ENCODE measurements at regions not wholly inside any gene's neighbourhood (a gene's known extent, or its start where the extent isn't known, plus 50 kb on each side); places are given as distances from the start of the nearest gene placed in this dataset.
A peak's percentile ranks its signal among the peaks of the same experiment; 100 is the strongest.
"Not testable (repeated sequence)": the region's sequence is repeated elsewhere in the genome, so short reads cannot be mapped to it uniquely, and the experiment has no call there.

DNA sequence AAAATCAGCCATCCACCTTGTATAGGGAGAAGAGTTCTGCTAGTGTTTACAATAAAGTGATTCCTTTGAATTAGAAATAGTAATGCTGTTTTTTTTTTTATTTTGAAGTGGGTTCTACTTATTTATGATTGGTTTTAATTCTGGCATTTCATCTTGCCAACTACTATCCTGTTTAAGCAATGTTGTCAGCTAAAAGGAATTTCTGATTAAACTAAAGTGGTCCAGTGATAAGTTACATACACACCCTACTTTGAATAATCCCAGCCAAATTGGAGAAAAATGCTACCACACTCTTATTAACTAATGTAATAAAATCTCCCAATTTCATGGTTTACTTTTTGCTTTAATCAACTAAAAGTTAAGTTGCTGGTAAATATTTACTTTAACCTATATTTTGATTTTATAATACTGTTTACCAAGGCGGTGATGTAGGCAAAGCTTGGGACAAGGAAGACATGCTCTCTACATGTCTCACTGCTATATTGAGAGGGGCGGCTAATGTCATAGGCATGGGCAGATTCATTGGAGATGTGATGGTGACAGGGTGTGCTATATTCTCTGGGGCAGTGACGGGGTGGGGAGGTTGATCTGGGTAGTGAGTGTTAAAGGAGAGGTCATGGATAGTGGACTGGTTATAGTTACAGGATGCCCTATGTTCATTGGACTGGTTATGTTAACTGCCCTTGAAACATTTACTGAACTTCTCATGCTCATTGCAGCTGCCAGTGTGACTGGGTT, 85.8 kb upstream of the PLAAT1 start:
- H2BK20ac ChIP-seq (ENCODE audit: low read length); H3K4ac ChIP-seq (replicated peaks; ENCODE audit: insufficient read length, low read depth, low read length); H2BK120ac ChIP-seq (replicated peaks; ENCODE audit: low read depth, low read length); H4K8ac ChIP-seq (ENCODE audit: extremely low read depth, insufficient read depth, low read length); H3K79me2 ChIP-seq (ENCODE audit: control insufficient read depth in 1 of 2, insufficient read depth in 2 of 2, low read length in 2 of 2); H2AFZ ChIP-seq (ENCODE audit: low read length); H2BK5ac ChIP-seq (ENCODE audit: low read depth, low read length); H3K27me3 ChIP-seq (replicated peaks in 1 of 4; ENCODE audit: control insufficient read depth in 3 of 4, extremely low read depth in 1 of 4, insufficient read depth in 3 of 4, low read length in 3 of 4); H3K79me1 ChIP-seq (ENCODE audit: low read depth, low read length); H3K36me3 ChIP-seq (ENCODE audit: control insufficient read depth in 2 of 4, insufficient read depth in 4 of 4, low read length in 3 of 4); H3K9ac ChIP-seq (replicated peaks in 1 of 4; ENCODE audit: extremely low read depth in 1 of 4, low read depth in 3 of 4, low read length in 3 of 4); H3K56ac ChIP-seq (replicated peaks; ENCODE audit: insufficient read length, low read depth, low read length); H3K23me2 ChIP-seq (ENCODE audit: low read depth, low read length); H2AK5ac ChIP-seq (ENCODE audit: low read depth, low read length); H3K18ac ChIP-seq (ENCODE audit: extremely low read depth, low read length); DNase-seq (ENCODE audit: low read depth in 1 of 2, low spot score in 2 of 2); H3K4me1 ChIP-seq (replicated peaks in 1 of 4; ENCODE audit: control insufficient read depth in 3 of 4, insufficient read depth in 4 of 4, low read length in 3 of 4); H3K4me3 ChIP-seq (ENCODE audit: extremely low read depth in 1 of 4, insufficient read depth in 2 of 4, low read depth in 3 of 4, low read length in 4 of 4); H4K20me1 ChIP-seq (replicated peaks in 1 of 2; ENCODE audit: control insufficient read depth in 1 of 2, insufficient read depth in 2 of 2, low read length in 2 of 2); H3K27ac ChIP-seq (ENCODE audit: low read depth, low read length); H3K4me2 ChIP-seq (ENCODE audit: insufficient read depth in 1 of 2, low read depth in 2 of 2, low read length in 2 of 2); H3K9me3 ChIP-seq (ENCODE audit: insufficient read depth in 2 of 2, low read depth in 1 of 2, low read length in 1 of 2); H4K5ac ChIP-seq (ENCODE audit: insufficient read length, low read depth, low read length); H3K23ac ChIP-seq (ENCODE audit: insufficient read length); H4K91ac ChIP-seq (replicated peaks; ENCODE audit: insufficient read length, low read length); H2BK15ac ChIP-seq (ENCODE audit: low read length); H3K14ac ChIP-seq (ENCODE audit: insufficient read length); POLR2A ChIA-PET (ENCODE audit: partially characterized antibody); H2BK12ac ChIP-seq (ENCODE audit: low read depth, low read length): not testable (repeated sequence)
- CTCF ChIA-PET (ENCODE audit: partially characterized antibody) = interaction anchor here (0.6 to 0.8 kb wide), 2 partner anchors 399 to 415 kb away, joined by 3 to 4 read pairs; partner anchors contain the start of gene ATP13A4
- 90% methylated on average over 3 of the region's 3 CpGs; no CpG with 5 or more reads in 1 of the 2 experiments for WGBS, 2 experiments (ENCODE audit: extremely low coverage in 1 of 2, insufficient coverage in 1 of 2, insufficient read length in 1 of 2, insufficient replicate concordance in 2 of 2, low coverage in 1 of 2, low lambda C conversion rate in 2 of 2, missing lambda C conversion rate in 1 of 2)
- FAIRE-seq = peak; percentile 48
